C1 segment of cervical spinal cord (tissue), 14 donors: ENCODE measurements at regions not wholly inside any gene's neighbourhood (a gene's known extent, or its start where the extent isn't known, plus 50 kb on each side); places are given as distances from the start of the nearest gene placed in this dataset.
A peak's percentile ranks its signal among the peaks of the same experiment; 100 is the strongest.
"Not testable (repeated sequence)": the region's sequence is repeated elsewhere in the genome, so short reads cannot be mapped to it uniquely, and the experiment has no call there.

ENCODE experiments used
- DNase-seq, 14 donors: peaks; one replicate each; lab custom pipeline; 2025; lab: John Stamatoyannopoulos, UW

GRCh38 chr11:121358760-121359159 lies 66.2 kb downstream of the SC5D start:
- no peak for DNase-seq

- peak in 1 of 14 donors; percentile 19 for DNase-seq
Measured at GRCh38 chr11:121359591-121359990, 67.0 kb downstream of the SC5D start.

- DNase-seq = not testable (repeated sequence)
Measured at GRCh38 chr11:121362955-121363354, 70.4 kb downstream of the SC5D start.

GRCh38 chr11:121365304-121365703 lies 72.7 kb downstream of the SC5D start:
- DNase-seq = peak in 2 of 14 donors; percentile 39 to 96

GRCh38 chr11:121366038-121366437 lies 73.5 kb downstream of the SC5D start:
- no peak for DNase-seq

- peak in 2 of 14 donors; percentile 18 to 22 for DNase-seq
Measured at GRCh38 chr11:121367001-121367843, 74.7 kb downstream of the SC5D start.

- no peak for DNase-seq
Measured at GRCh38 chr11:121367844-121368225, 75.3 kb downstream of the SC5D start.

GRCh38 chr11:121368364-121369240 lies 76.0 kb downstream of the SC5D start:
- DNase-seq = no peak

- no peak for DNase-seq
Measured at GRCh38 chr11:121369366-121369765, 76.8 kb downstream of the SC5D start.

- DNase-seq = no peak
Measured at GRCh38 chr11:121372028-121372427, 79.5 kb downstream of the SC5D start.

GRCh38 chr11:121372671-121373429 lies 79.3 kb upstream of the SORL1 start:
- DNase-seq = no peak

- no peak for DNase-seq
Measured at GRCh38 chr11:121374286-121374985, 77.7 kb upstream of the SORL1 start.

GRCh38 chr11:121376130-121376529 lies 76.0 kb upstream of the SORL1 start:
- no peak for DNase-seq

- not testable (repeated sequence) for DNase-seq
Measured at GRCh38 chr11:121379145-121379810, 72.8 kb upstream of the SORL1 start.

- DNase-seq = peak in 1 of 14 donors; percentile 84
Measured at GRCh38 chr11:121383716-121384115, 68.4 kb upstream of the SORL1 start.

- DNase-seq = no peak
Measured at GRCh38 chr11:121385688-121386087, 66.4 kb upstream of the SORL1 start.
